Stimulated activated naive B cell treated with anti-CD40 and anti-IgM and Interleukin-4, amounts not matched to agents 10 μg/mL and 1 μg/mL and 100 μg/mL, for 72 hours (primary cell): ENCODE measurements at regions not wholly inside any gene's neighbourhood (a gene's known extent, or its start where the extent isn't known, plus 50 kb on each side); places are given as distances from the start of the nearest gene placed in this dataset.

Experiments used
- ATAC-seq, 2 donors: fragments of 150-1000 bp; cut with Tn5 transposase; replicated peaks; 2 replicates each; pipeline ENCODE4 v1.10.0; 2021; ENCODE audit warnings: moderate library complexity in 1 of 2
- DNase-seq: peaks from one replicate; pipeline ENCODE4 v3.0.0; 2021
- H3K27ac Mint-ChIP-seq: one replicate; pipeline ENCODE4 v1.8.0; 2022; ENCODE audit warnings: mild to moderate bottlenecking, mixed read lengths
- H3K27me3 Mint-ChIP-seq, 2 donors: one replicate each; pipeline ENCODE4 v1.8.0; 2022; ENCODE audit warnings: mixed read lengths in 2 of 2
- H3K36me3 Mint-ChIP-seq, 2 donors: one replicate each; pipeline ENCODE4 v1.8.0; 2022; ENCODE audit warnings: mixed read lengths in 2 of 2, mild to moderate bottlenecking in 1 of 2
- H3K4me1 Mint-ChIP-seq, 2 donors: one replicate each; pipeline ENCODE4 v1.8.0; 2022; ENCODE audit warnings: mixed read lengths in 2 of 2, mild to moderate bottlenecking in 1 of 2
- H3K4me3 Mint-ChIP-seq, 2 donors: one replicate each; pipeline ENCODE4 v1.8.0; 2022; ENCODE audit warnings: mild to moderate bottlenecking in 2 of 2, mixed read lengths in 2 of 2, moderate library complexity in 1 of 2
- H3K9me3 Mint-ChIP-seq, 2 donors: one replicate each; pipeline ENCODE4 v1.8.0; 2022; ENCODE audit warnings: mixed read lengths in 2 of 2, mild to moderate bottlenecking in 1 of 2

GRCh38 chr2:142603759-142604158 lies 273.7 kb upstream of the KYNU start:
- no peak overlapping the region for H3K27ac Mint-ChIP-seq
- no peaks in the 10 kb centered on the region for H3K36me3 Mint-ChIP-seq
- no peaks in the 10 kb centered on the region for H3K4me1 Mint-ChIP-seq
- H3K9me3 Mint-ChIP-seq: no peaks in the 10 kb centered on the region
- ATAC-seq (no peak), DNase-seq (no peak)
- peaks cover 0 to 10% of the 10 kb centered on the region in 2 donors for H3K27me3 Mint-ChIP-seq
- no peak overlapping the region for H3K4me3 Mint-ChIP-seq

- Mint-ChIP-seq H3K9me3 (no peaks in the 10 kb centered on the region), H3K27me3 (peaks cover 0 to 10% of the 10 kb centered on the region in 2 donors), H3K36me3 (no peaks in the 10 kb centered on the region), H3K27ac (no peak overlapping the region), H3K4me3 (no peak overlapping the region), H3K4me1 (no peaks in the 10 kb centered on the region)
- ATAC-seq (no peak), DNase-seq (no peak)
These were observed 275.0 kb upstream of the KYNU start for GRCh38 chr2:142602418-142602989.

GRCh38 chr2:142601794-142602193 lies 275.7 kb upstream of the KYNU start:
- Mint-ChIP-seq H3K4me3 (no peak overlapping the region), H3K4me1 (no peaks in the 10 kb centered on the region), H3K27me3 (peaks cover 0 to 10% of the 10 kb centered on the region in 2 donors), H3K9me3 (no peaks in the 10 kb centered on the region), H3K36me3 (no peaks in the 10 kb centered on the region), H3K27ac (no peak overlapping the region)
- no peak for ATAC-seq
- DNase-seq: no peak

- H3K27ac Mint-ChIP-seq: no peak overlapping the region
- no peaks in the 10 kb centered on the region for H3K9me3 Mint-ChIP-seq
- H3K4me1 Mint-ChIP-seq: no peaks in the 10 kb centered on the region
- DNase-seq: no peak
- no peak overlapping the region for H3K4me3 Mint-ChIP-seq
- no peak for ATAC-seq
- no peaks in the 10 kb centered on the region for H3K27me3 Mint-ChIP-seq
- no peaks in the 10 kb centered on the region for H3K36me3 Mint-ChIP-seq
These were observed 278.0 kb upstream of the KYNU start for GRCh38 chr2:142599504-142599903.

GRCh38 chr2:142598846-142599245 lies 278.6 kb upstream of the KYNU start:
- H3K4me3 Mint-ChIP-seq: no peak overlapping the region
- no peaks in the 10 kb centered on the region for H3K9me3 Mint-ChIP-seq
- no peaks in the 10 kb centered on the region for H3K27me3 Mint-ChIP-seq
- no peaks in the 10 kb centered on the region for H3K36me3 Mint-ChIP-seq
- ATAC-seq (no peak), DNase-seq (no peak)
- no peak overlapping the region for H3K27ac Mint-ChIP-seq
- no peaks in the 10 kb centered on the region for H3K4me1 Mint-ChIP-seq

- no peaks in the 10 kb centered on the region for H3K4me1 Mint-ChIP-seq
- no peak overlapping the region for H3K4me3 Mint-ChIP-seq
- ATAC-seq: no peak
- H3K27ac Mint-ChIP-seq: no peak overlapping the region
- no peak for DNase-seq
- no peaks in the 10 kb centered on the region for H3K9me3 Mint-ChIP-seq
- no peaks in the 10 kb centered on the region for H3K36me3 Mint-ChIP-seq
- no peaks in the 10 kb centered on the region for H3K27me3 Mint-ChIP-seq
These were observed 281.0 kb upstream of the KYNU start for GRCh38 chr2:142596334-142597088.

- no peak overlapping the region for H3K4me3 Mint-ChIP-seq
- no peak for ATAC-seq
These were observed 282.5 kb upstream of the KYNU start for GRCh38 chr2:142594935-142595334.

GRCh38 chr2:142592171-142592570 lies 285.3 kb upstream of the KYNU start:
- ATAC-seq (no peak), DNase-seq (no peak)
- Mint-ChIP-seq H3K27ac (no peak overlapping the region), H3K9me3 (no peaks in the 10 kb centered on the region), H3K4me3 (no peak overlapping the region), H3K4me1 (peaks cover 0 to 3% of the 10 kb centered on the region in 2 donors), H3K27me3 (no peaks in the 10 kb centered on the region), H3K36me3 (no peaks in the 10 kb centered on the region)

More at GRCh38 chr2:142594935-142595334, 282.5 kb upstream of the KYNU start:
- no peak overlapping the region for H3K27ac Mint-ChIP-seq
- H3K4me1 Mint-ChIP-seq: no peaks in the 10 kb centered on the region
- no peaks in the 10 kb centered on the region for H3K9me3 Mint-ChIP-seq
- H3K27me3 Mint-ChIP-seq: no peaks in the 10 kb centered on the region
- H3K36me3 Mint-ChIP-seq: no peaks in the 10 kb centered on the region
- DNase-seq: no peak

- no peaks in the 10 kb centered on the region for H3K9me3 Mint-ChIP-seq
- peaks cover 7 to 10% of the 10 kb centered on the region in 2 donors for H3K4me1 Mint-ChIP-seq
- no peaks in the 10 kb centered on the region for H3K36me3 Mint-ChIP-seq
- DNase-seq (no peak), ATAC-seq (no peak)
- no peak overlapping the region for H3K27ac Mint-ChIP-seq
- H3K27me3 Mint-ChIP-seq: no peaks in the 10 kb centered on the region
- H3K4me3 Mint-ChIP-seq: no peak overlapping the region
These were observed 286.0 kb upstream of the KYNU start for GRCh38 chr2:142591420-142591819.

- Mint-ChIP-seq H3K36me3 (no peaks in the 10 kb centered on the region), H3K27ac (no peak overlapping the region), H3K9me3 (peaks cover 0 to 1% of the 10 kb centered on the region in 2 donors), H3K27me3 (no peaks in the 10 kb centered on the region), H3K4me3 (no peak overlapping the region), H3K4me1 (peaks cover 14 to 20% of the 10 kb centered on the region in 2 donors)
- DNase-seq (no peak), ATAC-seq (no peak)
These were observed 289.2 kb upstream of the KYNU start for GRCh38 chr2:142588269-142588668.

GRCh38 chr2:142586693-142587580 lies 290.5 kb upstream of the KYNU start:
- H3K27ac Mint-ChIP-seq: no peak overlapping the region
- H3K4me3 Mint-ChIP-seq: peak overlapping the region in 1 of 2 donors; percentile 11
- peaks cover 4 to 6% of the 10 kb centered on the region in 2 donors for H3K27me3 Mint-ChIP-seq
- ATAC-seq (no peak), DNase-seq (peak; percentile 23)
- peaks cover 14 to 20% of the 10 kb centered on the region in 2 donors for H3K4me1 Mint-ChIP-seq
- H3K36me3 Mint-ChIP-seq: no peaks in the 10 kb centered on the region
- H3K9me3 Mint-ChIP-seq: peaks cover 0 to 1% of the 10 kb centered on the region in 2 donors

- Mint-ChIP-seq H3K9me3 (peaks cover 0 to 1% of the 10 kb centered on the region in 2 donors), H3K36me3 (no peaks in the 10 kb centered on the region), H3K4me3 (no peak overlapping the region), H3K27ac (no peak overlapping the region), H3K4me1 (peaks cover 14 to 20% of the 10 kb centered on the region in 2 donors), H3K27me3 (peaks cover 4 to 6% of the 10 kb centered on the region in 2 donors)
- peak; percentile 4 for DNase-seq
- ATAC-seq: peak; percentile 85 to 89
These were observed 291.7 kb upstream of the KYNU start for GRCh38 chr2:142585785-142586184.

GRCh38 chr2:142582317-142582716 lies 295.1 kb upstream of the KYNU start:
- Mint-ChIP-seq H3K4me1 (peaks cover 14 to 19% of the 10 kb centered on the region in 2 donors), H3K27ac (no peak overlapping the region), H3K36me3 (no peaks in the 10 kb centered on the region), H3K9me3 (peaks cover 0 to 1% of the 10 kb centered on the region in 2 donors), H3K27me3 (peaks cover 4 to 6% of the 10 kb centered on the region in 2 donors), H3K4me3 (no peak overlapping the region)
- ATAC-seq (no peak), DNase-seq (no peak)

GRCh38 chr2:142581491-142581890 lies 296.0 kb upstream of the KYNU start:
- peaks cover 8 to 11% of the 10 kb centered on the region in 2 donors for H3K4me1 Mint-ChIP-seq
- DNase-seq: no peak

More at GRCh38 chr2:142581491-142581890, 296.0 kb upstream of the KYNU start:
- Mint-ChIP-seq H3K9me3 (peaks cover 0 to 1% of the 10 kb centered on the region in 2 donors), H3K27ac (no peak overlapping the region), H3K27me3 (peaks cover 4 to 6% of the 10 kb centered on the region in 2 donors), H3K4me3 (no peak overlapping the region), H3K36me3 (no peaks in the 10 kb centered on the region)
- ATAC-seq: no peak
